ENCODE measurements at regions not wholly inside any gene's neighbourhood (a gene's known extent, or its start where the extent isn't known, plus 50 kb on each side); places are given as distances from the start of the nearest gene placed in this dataset.

DNA sequence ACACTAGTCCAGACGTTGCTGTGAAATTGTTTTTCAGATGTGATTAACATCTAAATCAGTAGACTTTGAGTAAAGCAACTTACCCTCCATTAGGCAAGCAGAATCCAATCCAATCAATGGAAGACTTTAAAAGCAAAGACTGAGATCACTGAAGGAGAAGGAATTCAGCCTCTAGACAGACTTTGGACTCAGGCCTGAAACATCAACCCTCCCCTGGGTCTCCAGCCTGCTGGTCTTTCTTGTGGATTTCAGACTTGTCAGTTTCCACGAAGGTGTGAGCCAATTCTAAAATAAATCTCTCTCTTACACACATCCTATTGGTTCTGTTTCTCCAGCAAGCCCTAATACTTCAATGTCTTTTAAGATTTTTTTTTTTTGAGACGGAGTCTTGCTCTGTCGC, 50.0 kb upstream of the EDAR start:
- TF ChIP-seq, protein P1, sequence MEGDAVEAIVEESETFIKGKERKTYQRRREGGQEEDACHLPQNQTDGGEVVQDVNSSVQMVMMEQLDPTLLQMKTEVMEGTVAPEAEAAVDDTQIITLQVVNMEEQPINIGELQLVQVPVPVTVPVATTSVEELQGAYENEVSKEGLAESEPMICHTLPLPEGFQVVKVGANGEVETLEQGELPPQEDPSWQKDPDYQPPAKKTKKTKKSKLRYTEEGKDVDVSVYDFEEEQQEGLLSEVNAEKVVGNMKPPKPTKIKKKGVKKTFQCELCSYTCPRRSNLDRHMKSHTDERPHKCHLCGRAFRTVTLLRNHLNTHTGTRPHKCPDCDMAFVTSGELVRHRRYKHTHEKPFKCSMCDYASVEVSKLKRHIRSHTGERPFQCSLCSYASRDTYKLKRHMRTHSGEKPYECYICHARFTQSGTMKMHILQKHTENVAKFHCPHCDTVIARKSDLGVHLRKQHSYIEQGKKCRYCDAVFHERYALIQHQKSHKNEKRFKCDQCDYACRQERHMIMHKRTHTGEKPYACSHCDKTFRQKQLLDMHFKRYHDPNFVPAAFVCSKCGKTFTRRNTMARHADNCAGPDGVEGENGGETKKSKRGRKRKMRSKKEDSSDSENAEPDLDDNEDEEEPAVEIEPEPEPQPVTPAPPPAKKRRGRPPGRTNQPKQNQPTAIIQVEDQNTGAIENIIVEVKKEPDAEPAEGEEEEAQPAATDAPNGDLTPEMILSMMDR (IDR thresholded peaks at IDR 0.05; ENCODE audit: low read depth, low read length, missing control alignments): no peak
- in situ Hi-C loops (cut with HindIII; ENCODE audit: low sequenced_read_pairs): no loop called here
- no peak for DNase-seq (ENCODE audit: low read depth)
- H3K4me3 ChIP-seq (ENCODE audit: low read depth, low read length): no peak overlapping the region

Data from astrocyte of the cerebellum (primary cell).